Testis (tissue), 2 donors: ENCODE measurements at regions not wholly inside any gene's neighbourhood (a gene's known extent, or its start where the extent isn't known, plus 50 kb on each side); places are given as distances from the start of the nearest gene placed in this dataset.

Experiments
- DNase-seq: peaks from one replicate; pipeline ENCODE4 v3.0.0-alpha.2; 2019
- H3K27ac ChIP-seq, 2 donors: fragments of 200-600 bp; sonication (generic); one replicate each; pipeline ENCODE4 v1.5.1; 2019
- H3K27me3 ChIP-seq: fragments of 200-600 bp; sonication (generic); one replicate; pipeline ENCODE4 v1.5.1; 2019
- H3K36me3 ChIP-seq: fragments of 200-600 bp; sonication (generic); one replicate; pipeline ENCODE4 v1.5.1; 2017; ENCODE audit warnings: low read depth; ENCODE audit errors: missing control alignments
- H3K4me1 ChIP-seq: fragments of 200-600 bp; sonication (generic); one replicate; pipeline ENCODE4 v1.5.1; 2019
- H3K4me3 ChIP-seq, 2 donors: fragments of 200-600 bp; sonication (generic); one replicate each; pipeline ENCODE4 v1.5.1; 2017 to 2019
- H3K9me3 ChIP-seq: fragments of 200-600 bp; sonication (generic); one replicate; pipeline ENCODE4 v1.5.1; 2017
- POLR2A ChIP-seq: fragments of 450-650 bp; IDR thresholded peaks from one replicate; pipeline ENCODE4 v1.6.1; 2017; ENCODE audit warnings: antibody characterized with exemption, mild to moderate bottlenecking, moderate library complexity
- WGBS, 2 donors: methylation state at CpG; one replicate each; pipeline ENCODE4 v1.1.5; 2018; 5-methylcytosine and 5-hydroxymethylcytosine counted together
- intact Hi-C: fragments of 100-400 bp; cut with DNase I; formaldehyde crosslinking; loops from one replicate; pipeline ENCODE4 v1.15.1; 2023; ENCODE audit warnings: low total_unique reads
- TF ChIP-seq, protein P1 (sequence below), 3 experiments: fragments of 450-650 bp in 2 of 3; fragments of 200-600 bp in 1 of 3; sonication (generic) in 1 of 3; IDR thresholded peaks; one replicate each; pipeline ENCODE4 v1.5.1; 2016 to 2019; ENCODE audit warnings: antibody characterized with exemption in 3 of 3, mild to moderate bottlenecking in 2 of 3, moderate library complexity in 1 of 3

DNA sequence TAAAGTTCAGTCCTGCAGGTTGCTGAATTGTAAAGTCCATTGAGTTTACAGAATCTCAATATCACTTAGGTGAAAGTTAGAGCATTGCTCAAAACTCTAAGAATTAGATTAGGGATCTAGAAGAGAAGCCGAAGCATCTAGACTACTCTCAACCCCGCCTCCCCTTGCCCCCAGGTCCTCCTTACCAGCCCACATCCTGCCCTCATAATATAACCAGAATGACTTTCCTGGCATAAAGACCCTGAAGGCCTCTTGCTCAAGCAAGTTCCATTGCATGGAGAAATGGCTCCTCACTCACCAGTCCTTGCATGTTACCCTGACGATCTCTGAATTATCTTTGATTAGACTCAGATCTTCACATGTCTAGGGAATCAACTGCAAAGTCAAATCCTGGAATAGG lies 78.8 kb downstream of the SPATA31C2 start:
- H3K4me3 ChIP-seq: no peak overlapping the region
- H3K27ac ChIP-seq: no peak overlapping the region
- H3K4me1 ChIP-seq: no peaks in the 10 kb centered on the region
- intact Hi-C loops: no loop called here
- 92 to 98% methylated on average over 3 of the region's 3 CpGs for WGBS, 2 donors
- DNase-seq: no peak
- no peaks in the 10 kb centered on the region for H3K9me3 ChIP-seq
- H3K27me3 ChIP-seq: no peaks in the 10 kb centered on the region
- no peaks in the 10 kb centered on the region for H3K36me3 ChIP-seq
- TF ChIP-seq, protein P1, sequence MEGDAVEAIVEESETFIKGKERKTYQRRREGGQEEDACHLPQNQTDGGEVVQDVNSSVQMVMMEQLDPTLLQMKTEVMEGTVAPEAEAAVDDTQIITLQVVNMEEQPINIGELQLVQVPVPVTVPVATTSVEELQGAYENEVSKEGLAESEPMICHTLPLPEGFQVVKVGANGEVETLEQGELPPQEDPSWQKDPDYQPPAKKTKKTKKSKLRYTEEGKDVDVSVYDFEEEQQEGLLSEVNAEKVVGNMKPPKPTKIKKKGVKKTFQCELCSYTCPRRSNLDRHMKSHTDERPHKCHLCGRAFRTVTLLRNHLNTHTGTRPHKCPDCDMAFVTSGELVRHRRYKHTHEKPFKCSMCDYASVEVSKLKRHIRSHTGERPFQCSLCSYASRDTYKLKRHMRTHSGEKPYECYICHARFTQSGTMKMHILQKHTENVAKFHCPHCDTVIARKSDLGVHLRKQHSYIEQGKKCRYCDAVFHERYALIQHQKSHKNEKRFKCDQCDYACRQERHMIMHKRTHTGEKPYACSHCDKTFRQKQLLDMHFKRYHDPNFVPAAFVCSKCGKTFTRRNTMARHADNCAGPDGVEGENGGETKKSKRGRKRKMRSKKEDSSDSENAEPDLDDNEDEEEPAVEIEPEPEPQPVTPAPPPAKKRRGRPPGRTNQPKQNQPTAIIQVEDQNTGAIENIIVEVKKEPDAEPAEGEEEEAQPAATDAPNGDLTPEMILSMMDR (IDR thresholded peaks at IDR 0.05): no peak
- TF ChIP-seq POLR2A: no peak

DNA sequence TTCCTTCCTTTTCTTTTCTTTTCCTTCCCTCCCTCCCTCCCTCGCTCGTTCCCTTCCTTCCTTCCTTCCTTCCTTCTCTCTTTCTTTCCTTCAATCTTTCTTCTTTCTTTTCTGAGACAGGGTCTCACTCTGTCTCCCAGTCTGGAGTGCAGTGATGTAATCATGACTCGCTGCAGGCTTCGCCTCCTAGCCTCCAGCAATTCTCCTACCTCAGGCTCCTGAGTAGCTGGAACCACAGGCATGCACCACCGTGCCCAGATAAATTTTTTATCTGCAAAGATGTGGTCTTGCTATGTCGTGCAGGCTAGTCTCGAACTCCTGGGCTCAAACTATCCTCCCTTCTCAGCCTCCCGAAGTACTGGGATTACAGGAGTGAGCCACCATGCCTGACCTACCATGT lies 81.4 kb downstream of the SPATA31C2 start:
- TF ChIP-seq, protein P1 (IDR thresholded peaks at IDR 0.05): no peak
- no peak for TF ChIP-seq POLR2A
- no peak for DNase-seq
- Histone ChIP-seq H3K4me1 (no peaks in the 10 kb centered on the region), H3K27me3 (no peaks in the 10 kb centered on the region), H3K4me3 (no peak overlapping the region), H3K36me3 (no peaks in the 10 kb centered on the region), H3K27ac (no peak overlapping the region), H3K9me3 (no peaks in the 10 kb centered on the region)
- intact Hi-C loops: no loop called here
- 83 to 93% methylated on average over 8 of the region's 8 CpGs for WGBS, 2 donors

DNA sequence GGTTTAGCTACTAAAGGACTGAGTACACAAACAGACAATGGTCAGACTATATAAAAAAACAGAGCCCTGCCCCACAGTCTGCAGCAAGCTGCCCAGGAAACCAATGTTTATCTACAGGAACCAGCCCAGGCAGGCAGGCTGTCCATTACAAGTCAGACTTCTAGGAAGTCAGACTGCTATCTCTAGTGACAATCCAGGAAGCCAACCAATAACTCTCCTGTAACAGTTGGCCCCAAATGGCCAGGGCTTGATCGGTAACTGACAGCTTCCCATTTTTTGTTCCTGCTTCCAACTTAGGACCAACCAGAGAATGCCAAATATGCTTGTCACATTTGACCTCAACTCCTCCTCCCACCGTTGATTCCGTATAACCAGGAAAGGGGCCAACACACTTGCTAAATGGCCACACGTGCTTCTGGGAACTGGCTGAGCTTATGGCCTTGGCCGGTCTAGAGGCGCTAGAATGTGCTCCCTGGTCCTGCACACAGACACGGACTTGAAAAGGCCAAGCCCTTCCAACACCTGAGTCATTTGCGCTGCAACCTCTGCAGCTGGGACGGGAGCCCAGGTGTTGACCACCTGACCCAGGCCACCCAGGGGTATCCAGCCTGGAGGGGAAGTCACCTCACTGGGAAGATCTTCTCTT lies 79.6 kb upstream of the CDK20 start:
- Histone ChIP-seq H3K4me3 (no peak overlapping the region), H3K27ac (no peak overlapping the region), H3K9me3 (no peaks in the 10 kb centered on the region), H3K27me3 (no peaks in the 10 kb centered on the region), H3K36me3 (no peaks in the 10 kb centered on the region), H3K4me1 (no peaks in the 10 kb centered on the region)
- peak; percentile 20 for DNase-seq
- intact Hi-C loops: no loop called here
- 50 to 62% methylated on average over 6 to 9 of the region's 9 CpGs for WGBS, 2 donors
- TF ChIP-seq, protein P1 (IDR thresholded peaks at IDR 0.05): no peak
- no peak for TF ChIP-seq POLR2A

DNA sequence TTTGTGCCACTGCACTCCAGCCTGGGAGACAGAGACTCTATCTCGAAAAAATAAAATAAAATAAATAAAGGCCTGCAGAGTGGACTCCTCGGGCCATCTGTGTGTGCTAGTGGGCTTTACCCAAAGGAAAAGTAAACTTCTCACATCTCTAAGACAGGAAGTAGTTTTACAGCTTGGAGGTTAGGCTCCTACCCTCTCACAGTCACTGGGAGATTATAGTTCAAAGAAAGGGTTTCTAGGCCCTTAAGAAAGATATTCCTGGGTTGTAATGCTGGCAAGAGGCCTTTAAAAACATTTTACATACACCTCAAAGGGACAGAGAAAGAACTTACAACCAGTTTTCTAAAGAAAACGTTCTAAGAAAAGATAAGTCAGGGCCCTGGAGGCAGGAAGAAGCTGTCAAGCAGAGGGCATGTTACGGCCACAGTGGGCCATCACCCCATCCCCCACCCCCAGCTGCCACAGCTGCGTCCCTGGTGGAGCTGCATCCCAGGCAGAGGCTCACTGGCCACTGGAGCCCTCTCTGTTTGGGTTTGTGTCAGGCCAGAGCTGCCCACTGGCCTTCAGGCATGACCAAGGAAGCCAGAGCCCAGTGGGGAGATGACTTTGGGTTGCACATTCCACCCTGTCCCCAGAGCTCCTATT lies 78.1 kb upstream of the CDK20 start:
- no peak for DNase-seq
- H3K27me3 ChIP-seq: no peaks in the 10 kb centered on the region
- TF ChIP-seq, protein P1 (IDR thresholded peaks at IDR 0.05): no peak
- no peak for TF ChIP-seq POLR2A
- H3K4me3 ChIP-seq: no peak overlapping the region
- H3K4me1 ChIP-seq: no peaks in the 10 kb centered on the region
- no peaks in the 10 kb centered on the region for H3K9me3 ChIP-seq
- intact Hi-C loops: no loop called here
- H3K36me3 ChIP-seq: no peaks in the 10 kb centered on the region
- 63 to 68% methylated on average over 5 of the region's 5 CpGs for WGBS, 2 donors
- H3K27ac ChIP-seq: no peak overlapping the region

DNA sequence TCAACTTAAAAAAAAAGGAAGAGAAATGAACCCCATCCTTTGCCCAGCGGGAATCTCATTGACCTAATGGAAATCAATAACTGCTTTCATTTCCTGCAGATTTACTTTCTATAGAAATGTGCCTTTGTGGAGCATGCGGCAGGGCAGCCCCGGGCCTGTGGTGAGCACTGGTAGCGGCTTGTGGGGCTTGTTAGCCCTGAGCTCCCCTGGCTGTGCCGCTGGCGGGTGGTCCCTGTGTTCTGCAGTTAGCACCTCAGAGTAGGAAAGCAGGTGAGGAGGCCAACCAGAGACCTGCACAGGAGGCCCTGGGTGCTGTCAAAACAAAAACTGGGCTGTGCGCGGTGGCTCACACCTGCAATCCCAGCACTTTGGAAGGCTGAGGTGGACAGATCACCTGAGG lies 76.8 kb upstream of the CDK20 start:
- intact Hi-C loops: no loop called here
- Histone ChIP-seq H3K36me3 (no peaks in the 10 kb centered on the region), H3K9me3 (no peaks in the 10 kb centered on the region), H3K4me1 (no peaks in the 10 kb centered on the region), H3K27ac (no peak overlapping the region), H3K4me3 (no peak overlapping the region), H3K27me3 (no peaks in the 10 kb centered on the region)
- WGBS, 2 donors: 94 to 97% methylated on average over 7 to 8 of the region's 8 CpGs
- TF ChIP-seq, protein P1 (IDR thresholded peaks at IDR 0.05): no peak
- no peak for TF ChIP-seq POLR2A
- DNase-seq: no peak
